ENCODE measurements at regions not wholly inside any gene's neighbourhood (a gene's known extent, or its start where the extent isn't known, plus 50 kb on each side); places are given as distances from the start of the nearest gene placed in this dataset.

GRCh38 chr1:55444667-55445066 lies 229.5 kb upstream of the USP24 start:
- TF ChIP-seq EZH2 (IDR thresholded peaks at IDR 0.05; ENCODE audit: low read length, missing control alignments) (no peak), CTCF (conservative IDR thresholded peaks at IDR 0.05 in 1 of 2, IDR thresholded peaks at IDR 0.05 in 1 of 2; ENCODE audit: low read depth in 1 of 2, low read length in 2 of 2) (no peak)
